Endothelial cell of umbilical vein (primary cell): ENCODE measurements at regions not wholly inside any gene's neighbourhood (a gene's known extent, or its start where the extent isn't known, plus 50 kb on each side); places are given as distances from the start of the nearest gene placed in this dataset.

Source experiments
- BruUV-seq: library from RNA; stranded (reverse); fragments of 400-500 nt; replicated peaks from 2 replicates; lab custom pipeline; 2021; lab: Mats Ljungman, UMichigan
- CTCF ChIA-PET: fragments of 300-600, 350-600 bp; sonication (Branson Sonifier 250); formaldehyde crosslinking; loops from one replicate; lab custom pipeline; 2021; ENCODE audit warnings: antibody characterized with exemption, inconsistent platforms; lab: Charles Lee
- POLR2A ChIA-PET: fragments of 300-600, 350-600 bp; sonication (Branson Sonifier 250); formaldehyde crosslinking; loops from one replicate; lab custom pipeline; 2021; ENCODE audit warnings: antibody characterized with exemption, inconsistent platforms; lab: Charles Lee
- DNase-seq: peaks from one replicate; pipeline ENCODE4 v3.0.0-alpha.2; 2011; ENCODE audit warnings: low read depth, low spot score
- FAIRE-seq: peaks from 2 replicates; lab custom pipeline; 2011; peaks lifted over from hg19 to GRCh38; lab: Jason Lieb, UNC
- H2AFZ ChIP-seq: 2 replicates; pipeline ENCODE4 v1.6.0; 2012; ENCODE audit warnings: low read depth, low read length, control low read depth, inconsistent platforms
- H3K27ac ChIP-seq: 2 replicates; pipeline ENCODE4 v1.5.1; 2011; ENCODE audit warnings: low read depth, mild to moderate bottlenecking, control low read depth, low read length, moderate library complexity; ENCODE audit not compliant: insufficient read depth
- H3K27me3 ChIP-seq, 2 experiments: 2 replicates each; pipeline versions ENCODE4 v1.6.0 to v1.6.1; 2011; ENCODE audit warnings: low read length in 2 of 2, mixed read lengths in 1 of 2; ENCODE audit not compliant: control insufficient read depth in 2 of 2, insufficient read depth in 2 of 2
- H3K36me3 ChIP-seq, 2 experiments: 2 replicates in 1 of 2; 3 replicates in 1 of 2; pipeline ENCODE4 v1.5.1; 2011; ENCODE audit warnings: low read length in 2 of 2, mild to moderate bottlenecking in 1 of 2, moderate library complexity in 1 of 2; ENCODE audit not compliant: control insufficient read depth in 2 of 2, insufficient read depth in 2 of 2; ENCODE audit errors: extremely low read depth in 1 of 2
- H3K4me1 ChIP-seq: 3 replicates; pipeline ENCODE4 v1.5.1; 2011; ENCODE audit warnings: mild to moderate bottlenecking, low read length; ENCODE audit not compliant: control insufficient read depth, insufficient read depth; ENCODE audit errors: extremely low read depth
- H3K4me2 ChIP-seq: 2 replicates; pipeline ENCODE4 v1.6.1; 2011; ENCODE audit warnings: low read length, control low read depth, mixed read lengths; ENCODE audit not compliant: insufficient read depth
- H3K4me3 ChIP-seq, 3 experiments: fragments of 200-600 bp in 1 of 3; sonication (generic), shearing (Covaris generic) in 1 of 3; replicated peaks in 1 of 3; 2 replicates each; pipeline ENCODE4 v1.5.1; 2011 to 2016; ENCODE audit warnings: control low read depth in 3 of 3, low read length in 3 of 3, mild to moderate bottlenecking in 2 of 3, inconsistent platforms in 1 of 3, low read depth in 1 of 3, moderate library complexity in 1 of 3; ENCODE audit not compliant: insufficient read depth in 1 of 3
- H3K79me2 ChIP-seq: 2 replicates; pipeline ENCODE4 v1.6.0; 2012; ENCODE audit warnings: low read length, inconsistent platforms; ENCODE audit not compliant: control insufficient read depth, insufficient read depth
- H3K9ac ChIP-seq: replicated peaks from 2 replicates; pipeline ENCODE3; 2011; ENCODE audit warnings: low read length, control low read depth; ENCODE audit not compliant: insufficient read depth; ENCODE audit errors: extremely low read depth
- H3K9me1 ChIP-seq: replicated peaks from 3 replicates; pipeline ENCODE4 v1.6.0; 2011; ENCODE audit warnings: mild to moderate bottlenecking, low read length; ENCODE audit not compliant: control insufficient read depth, insufficient read depth; ENCODE audit errors: extremely low read depth
- H3K9me3 ChIP-seq: replicated peaks from 2 replicates; pipeline ENCODE4 v1.5.1; 2012; ENCODE audit warnings: low read length, inconsistent platforms; ENCODE audit not compliant: control insufficient read depth, insufficient read depth
- H4K20me1 ChIP-seq: replicated peaks from 2 replicates; pipeline ENCODE3; 2011; ENCODE audit warnings: mild to moderate bottlenecking, low read length; ENCODE audit not compliant: control insufficient read depth, insufficient read depth; ENCODE audit errors: extremely low read depth
- EZH2 ChIP-seq: IDR thresholded peaks from 2 replicates; pipeline ENCODE4 v1.6.1; 2012; ENCODE audit warnings: borderline replicate concordance, low read depth, mild to moderate bottlenecking, moderate library complexity, low read length, inconsistent platforms; ENCODE audit not compliant: severe bottlenecking
- FOS ChIP-seq: IDR thresholded peaks from 2 replicates; pipeline ENCODE4 v1.6.1; 2011; ENCODE audit warnings: mild to moderate bottlenecking, low read length, moderate library complexity, borderline replicate concordance; ENCODE audit not compliant: insufficient read depth
- GATA2 ChIP-seq: IDR thresholded peaks from 2 replicates; pipeline ENCODE4 v1.7.0; 2011; ENCODE audit warnings: low read depth, mild to moderate bottlenecking, moderate library complexity, mixed read lengths, low read length; ENCODE audit not compliant: insufficient read length, insufficient read depth
- JUN ChIP-seq: IDR thresholded peaks from 2 replicates; pipeline ENCODE4 v1.6.1; 2011; ENCODE audit warnings: borderline replicate concordance, low read depth; ENCODE audit not compliant: insufficient read length, insufficient read depth
- MYC ChIP-seq: IDR thresholded peaks from one replicate; pipeline ENCODE4 v1.6.1; 2011; ENCODE audit warnings: mild to moderate bottlenecking, low read depth, low read length
- POLR2A ChIP-seq: IDR thresholded peaks from 2 replicates; pipeline ENCODE4 v1.6.1; 2012; ENCODE audit warnings: low read depth, mild to moderate bottlenecking, control low read depth, low read length
- POLR2AphosphoS5 ChIP-seq: IDR thresholded peaks from 2 replicates; pipeline ENCODE4 v1.6.1; 2012; ENCODE audit warnings: low read depth, mild to moderate bottlenecking, control low read depth, low read length, moderate library complexity; ENCODE audit not compliant: insufficient read depth
- dilution Hi-C: fragments of 300-500 bp; cut with MboI; formaldehyde crosslinking; loops from one replicate; pipeline ENCODE4 v1.15.0; 2019; ENCODE audit warnings: low sequenced_read_pairs; ENCODE audit not compliant: extremely low pct_ligation_motif_present
- intact Hi-C: fragments of 100-400 bp; cut with micrococcal nuclease; formaldehyde crosslinking; loops from one replicate; pipeline ENCODE4 v1.10.0; 2022
- TF ChIP-seq, protein P1 (sequence below): IDR thresholded peaks from 2 replicates; pipeline ENCODE4 v1.6.1; 2011; ENCODE audit not compliant: insufficient read depth, insufficient read length
- TF ChIP-seq, protein P2 (sequence below), 2 donors: IDR thresholded peaks; 1 replicate in 1 of 2; 2 replicates in 1 of 2; pipeline ENCODE4 v1.5.1; 2011; ENCODE audit warnings: low read length in 2 of 2, mild to moderate bottlenecking in 2 of 2, moderate library complexity in 2 of 2, control low read depth in 1 of 2, inconsistent platforms in 1 of 2, low read depth in 1 of 2; ENCODE audit not compliant: insufficient read depth in 1 of 2; ENCODE audit errors: extremely low read depth in 1 of 2

GRCh38 chr6:37097335-37097734 is 72.6 kb upstream of the PIM1 start:
- FAIRE-seq (no peak), DNase-seq (no peak)
- Histone ChIP-seq H3K27ac (no peak overlapping the region), H3K4me2 (no peak overlapping the region), H3K9me1 (no peaks in the 10 kb centered on the region), H2AFZ (no peak overlapping the region), H3K36me3 (no peaks in the 10 kb centered on the region), H3K27me3 (no peaks in the 10 kb centered on the region), H3K9me3 (no peaks in the 10 kb centered on the region), H3K4me1 (peaks cover 3% of the 10 kb centered on the region), H4K20me1 (no peaks in the 10 kb centered on the region), H3K9ac (no peak overlapping the region), H3K4me3 (no peak overlapping the region), H3K79me2 (no peaks in the 10 kb centered on the region)
- POLR2A ChIA-PET: no interaction called here
- no TSS peak for BruUV-seq
- dilution Hi-C loops (no loop called here), intact Hi-C loops (no loop called here)
- TF ChIP-seq, protein P1, sequence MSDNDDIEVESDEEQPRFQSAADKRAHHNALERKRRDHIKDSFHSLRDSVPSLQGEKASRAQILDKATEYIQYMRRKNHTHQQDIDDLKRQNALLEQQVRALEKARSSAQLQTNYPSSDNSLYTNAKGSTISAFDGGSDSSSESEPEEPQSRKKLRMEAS: no peak
- TF ChIP-seq, protein P2, sequence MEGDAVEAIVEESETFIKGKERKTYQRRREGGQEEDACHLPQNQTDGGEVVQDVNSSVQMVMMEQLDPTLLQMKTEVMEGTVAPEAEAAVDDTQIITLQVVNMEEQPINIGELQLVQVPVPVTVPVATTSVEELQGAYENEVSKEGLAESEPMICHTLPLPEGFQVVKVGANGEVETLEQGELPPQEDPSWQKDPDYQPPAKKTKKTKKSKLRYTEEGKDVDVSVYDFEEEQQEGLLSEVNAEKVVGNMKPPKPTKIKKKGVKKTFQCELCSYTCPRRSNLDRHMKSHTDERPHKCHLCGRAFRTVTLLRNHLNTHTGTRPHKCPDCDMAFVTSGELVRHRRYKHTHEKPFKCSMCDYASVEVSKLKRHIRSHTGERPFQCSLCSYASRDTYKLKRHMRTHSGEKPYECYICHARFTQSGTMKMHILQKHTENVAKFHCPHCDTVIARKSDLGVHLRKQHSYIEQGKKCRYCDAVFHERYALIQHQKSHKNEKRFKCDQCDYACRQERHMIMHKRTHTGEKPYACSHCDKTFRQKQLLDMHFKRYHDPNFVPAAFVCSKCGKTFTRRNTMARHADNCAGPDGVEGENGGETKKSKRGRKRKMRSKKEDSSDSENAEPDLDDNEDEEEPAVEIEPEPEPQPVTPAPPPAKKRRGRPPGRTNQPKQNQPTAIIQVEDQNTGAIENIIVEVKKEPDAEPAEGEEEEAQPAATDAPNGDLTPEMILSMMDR (IDR thresholded peaks at IDR 0.05; ENCODE audit: extremely low read depth in 1 of 2, insufficient read depth in 1 of 2, low read depth in 1 of 2, low read length in 2 of 2): no peak
- no peak for TF ChIP-seq GATA2
- TF ChIP-seq POLR2AphosphoS5: no peak
- TF ChIP-seq POLR2A: no peak
- TF ChIP-seq JUN: no peak
- TF ChIP-seq FOS: no peak
- TF ChIP-seq MYC: no peak
- TF ChIP-seq EZH2: no peak
- CTCF ChIA-PET: interaction anchor here (1.1 to 2.9 kb wide), 4 partner anchors 11 to 45 kb away, joined by 3 to 11 read pairs (median 4); no protein-coding TSS in a partner anchor
